PC-9 (cell line): ENCODE measurements at regions not wholly inside any gene's neighbourhood (a gene's known extent, or its start where the extent isn't known, plus 50 kb on each side); places are given as distances from the start of the nearest gene placed in this dataset.

Source experiments
- BruUV-seq: library from RNA; stranded (reverse); fragments of 400-500 nt; replicated peaks from 2 replicates; lab custom pipeline; 2021; lab: Mats Ljungman, UMichigan
- CTCF ChIA-PET: fragments of 300-600 bp; sonication (Branson Sonifier 250); formaldehyde crosslinking; loops from one replicate; lab custom pipeline; 2022; ENCODE audit warnings: antibody characterized with exemption; lab: Charles Lee
- POLR2A ChIA-PET: fragments of 300-600 bp; sonication (Branson Sonifier 250); formaldehyde crosslinking; loops from one replicate; lab custom pipeline; 2022; ENCODE audit warnings: antibody characterized with exemption; ENCODE audit not compliant: unreplicated experiment; lab: Charles Lee
- DNase-seq, 2 experiments: peaks; one replicate each; pipeline versions ENCODE4 v3.0.0 to v3.0.0-alpha.2; 2015 to 2022; ENCODE audit warnings: mixed read lengths in 1 of 2
- H2AFZ ChIP-seq: fragments of 200-600 bp; sonication (generic); 2 replicates; pipeline ENCODE4 v1.8.1; 2017; ENCODE audit warnings: antibody characterized with exemption
- H3F3A ChIP-seq: fragments of 200-600 bp; sonication (generic); 2 replicates; pipeline ENCODE4 v1.8.1; 2017; ENCODE audit warnings: antibody characterized with exemption, mild to moderate bottlenecking, low read depth; ENCODE audit not compliant: insufficient read depth
- H3K27ac ChIP-seq: fragments of 200-600 bp; sonication (generic); 2 replicates; pipeline ENCODE4 v1.6.1; 2016; ENCODE audit warnings: mixed run types
- H3K27me3 ChIP-seq: fragments of 200-600 bp; sonication (generic); 2 replicates; pipeline ENCODE4 v1.6.1; 2016; ENCODE audit warnings: low read depth, mixed run types; ENCODE audit not compliant: insufficient read depth
- H3K36me3 ChIP-seq: fragments of 200-600 bp; sonication (generic); 2 replicates; pipeline ENCODE4 v1.6.1; 2016; ENCODE audit warnings: low read depth, mixed run types
- H3K4me1 ChIP-seq: fragments of 200-600 bp; sonication (generic); replicated peaks from 2 replicates; pipeline ENCODE4 v1.6.1; 2016; ENCODE audit warnings: mixed run types; ENCODE audit not compliant: insufficient read depth
- H3K4me2 ChIP-seq: fragments of 200-600 bp; sonication (generic); 2 replicates; pipeline ENCODE4 v1.6.1; 2017; ENCODE audit warnings: mixed run types
- H3K4me3 ChIP-seq: fragments of 200-600 bp; sonication (generic); 2 replicates; pipeline ENCODE4 v1.6.1; 2016; ENCODE audit warnings: mixed run types
- H3K79me2 ChIP-seq: fragments of 200-600 bp; sonication (generic); 2 replicates; pipeline ENCODE4 v1.6.1; 2017; ENCODE audit warnings: low read depth, mixed run types
- H3K9me2 ChIP-seq: fragments of 200-600 bp; sonication (generic); 2 replicates; pipeline ENCODE4 v1.8.1; 2017; ENCODE audit warnings: mild to moderate bottlenecking; ENCODE audit not compliant: insufficient read depth
- H3K9me3 ChIP-seq: fragments of 200-600 bp; sonication (generic); 2 replicates; pipeline ENCODE4 v1.8.1; 2016; ENCODE audit warnings: low read depth; ENCODE audit not compliant: insufficient read depth
- H4K20me1 ChIP-seq: fragments of 200-600 bp; sonication (generic); 2 replicates; pipeline ENCODE4 v1.8.1; 2017; ENCODE audit not compliant: insufficient read depth
- EZH2 ChIP-seq: fragments of 200-600 bp; sonication (generic); IDR thresholded peaks from 2 replicates; pipeline ENCODE4 v1.8.0; 2017; ENCODE audit warnings: antibody characterized with exemption, low read depth
- intact Hi-C: fragments of 100-400 bp; cut with micrococcal nuclease; formaldehyde crosslinking; loops from one replicate; pipeline ENCODE4 v1.10.0; 2022; ENCODE audit not compliant: unreplicated experiment
- TF ChIP-seq, protein P1 (sequence below): fragments of 200-600 bp; sonication (generic); conservative IDR thresholded peaks from 2 replicates; pipeline ENCODE4 v1.6.1; 2017; ENCODE audit warnings: mixed run types, antibody characterized with exemption, mild to moderate bottlenecking, moderate library complexity

DNA sequence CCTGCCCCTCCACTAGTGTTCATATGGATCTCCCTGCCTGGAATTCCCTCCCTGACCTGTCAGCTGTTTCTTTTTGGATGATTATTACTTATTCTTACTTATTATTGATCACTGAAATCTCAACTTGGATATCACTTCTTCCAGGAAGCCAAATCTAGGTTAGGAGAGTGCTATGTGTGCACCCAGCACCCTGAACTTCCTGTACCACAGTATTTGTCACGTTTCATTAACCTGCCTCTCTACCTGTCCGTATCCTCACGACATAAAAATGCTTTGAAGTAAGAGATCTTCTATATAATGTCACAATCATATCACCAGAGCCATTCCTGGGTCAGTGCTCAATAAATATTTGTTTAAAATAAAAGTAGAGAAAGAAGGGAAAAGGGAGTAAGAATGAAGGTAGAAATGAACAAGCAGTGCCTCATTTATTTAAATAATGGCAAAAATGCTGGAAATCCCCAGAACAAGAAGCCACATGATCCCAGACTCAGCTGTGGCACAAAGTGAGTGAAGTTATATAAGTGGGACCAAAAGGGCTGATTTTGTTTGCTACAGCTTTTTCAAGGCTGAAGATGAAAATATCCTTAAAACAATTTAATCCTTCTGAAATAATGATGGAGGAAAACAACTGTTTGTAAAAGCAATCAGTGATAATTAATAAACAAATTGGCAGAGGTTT lies 88.0 kb upstream of the MANEA start:
- Histone ChIP-seq H3K79me2 (no peaks in the 10 kb centered on the region), H3K27me3 (no peaks in the 10 kb centered on the region), H4K20me1 (no peaks in the 10 kb centered on the region), H3K4me2 (no peak overlapping the region), H3K9me2 (no peaks in the 10 kb centered on the region), H3K36me3 (no peaks in the 10 kb centered on the region), H3K4me1 (no peaks in the 10 kb centered on the region), H3K9me3 (no peaks in the 10 kb centered on the region), H3F3A (no peaks in the 10 kb centered on the region), H2AFZ (peak overlapping the region; percentile 45), H3K27ac (no peak overlapping the region), H3K4me3 (no peak overlapping the region)
- CTCF ChIA-PET: no interaction called here
- TF ChIP-seq, protein P1, sequence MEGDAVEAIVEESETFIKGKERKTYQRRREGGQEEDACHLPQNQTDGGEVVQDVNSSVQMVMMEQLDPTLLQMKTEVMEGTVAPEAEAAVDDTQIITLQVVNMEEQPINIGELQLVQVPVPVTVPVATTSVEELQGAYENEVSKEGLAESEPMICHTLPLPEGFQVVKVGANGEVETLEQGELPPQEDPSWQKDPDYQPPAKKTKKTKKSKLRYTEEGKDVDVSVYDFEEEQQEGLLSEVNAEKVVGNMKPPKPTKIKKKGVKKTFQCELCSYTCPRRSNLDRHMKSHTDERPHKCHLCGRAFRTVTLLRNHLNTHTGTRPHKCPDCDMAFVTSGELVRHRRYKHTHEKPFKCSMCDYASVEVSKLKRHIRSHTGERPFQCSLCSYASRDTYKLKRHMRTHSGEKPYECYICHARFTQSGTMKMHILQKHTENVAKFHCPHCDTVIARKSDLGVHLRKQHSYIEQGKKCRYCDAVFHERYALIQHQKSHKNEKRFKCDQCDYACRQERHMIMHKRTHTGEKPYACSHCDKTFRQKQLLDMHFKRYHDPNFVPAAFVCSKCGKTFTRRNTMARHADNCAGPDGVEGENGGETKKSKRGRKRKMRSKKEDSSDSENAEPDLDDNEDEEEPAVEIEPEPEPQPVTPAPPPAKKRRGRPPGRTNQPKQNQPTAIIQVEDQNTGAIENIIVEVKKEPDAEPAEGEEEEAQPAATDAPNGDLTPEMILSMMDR: no peak
- TF ChIP-seq EZH2: no peak
- no TSS peak for BruUV-seq
- no peak for DNase-seq
- intact Hi-C loops: no loop called here
- POLR2A ChIA-PET: no interaction called here

DNA sequence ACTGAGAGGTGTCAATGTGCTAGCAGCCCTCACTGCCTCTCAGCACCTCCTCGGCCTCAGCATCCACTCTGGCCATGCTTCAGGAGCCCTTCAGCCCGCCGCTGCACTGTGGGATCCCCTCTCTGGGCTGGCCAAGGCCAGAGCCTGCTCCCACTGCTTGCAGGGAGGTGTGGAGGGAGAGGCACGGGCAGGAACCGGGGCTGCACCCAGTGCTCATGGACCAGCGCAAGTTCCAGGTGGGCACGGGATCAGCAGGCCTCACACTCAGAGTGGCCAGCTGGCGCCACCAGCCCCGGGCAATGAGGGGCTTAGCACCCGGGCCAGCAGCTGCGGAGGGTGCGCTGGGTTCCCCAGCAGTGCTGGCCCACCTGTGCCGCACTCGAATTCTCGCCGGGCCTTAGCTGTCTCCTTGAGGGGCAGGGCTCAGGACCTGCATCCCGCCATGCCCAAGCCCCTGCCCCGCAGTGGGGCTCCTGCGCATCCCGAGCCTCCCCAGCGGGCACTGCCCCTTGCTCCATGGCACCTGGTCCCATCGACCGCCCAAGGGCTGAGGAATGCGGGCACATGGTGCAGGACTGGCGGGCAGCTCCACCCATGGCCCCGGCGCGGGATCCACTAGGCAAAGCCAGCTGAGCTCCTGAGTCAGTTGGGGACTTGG lies 80.4 kb upstream of the MANEA start:
- Histone ChIP-seq H3K79me2 (no peaks in the 10 kb centered on the region), H2AFZ (no peak overlapping the region), H3K27ac (no peak overlapping the region), H3K9me3 (no peaks in the 10 kb centered on the region), H3K9me2 (no peaks in the 10 kb centered on the region), H4K20me1 (no peaks in the 10 kb centered on the region), H3K4me3 (no peak overlapping the region), H3F3A (no peaks in the 10 kb centered on the region), H3K36me3 (no peaks in the 10 kb centered on the region), H3K4me1 (no peaks in the 10 kb centered on the region), H3K4me2 (no peak overlapping the region), H3K27me3 (no peaks in the 10 kb centered on the region)
- intact Hi-C loops: no loop called here
- no TSS peak for BruUV-seq
- POLR2A ChIA-PET: no interaction called here
- DNase-seq: no peak
- TF ChIP-seq EZH2: no peak
- TF ChIP-seq, protein P1: no peak
- CTCF ChIA-PET: no interaction called here

DNA sequence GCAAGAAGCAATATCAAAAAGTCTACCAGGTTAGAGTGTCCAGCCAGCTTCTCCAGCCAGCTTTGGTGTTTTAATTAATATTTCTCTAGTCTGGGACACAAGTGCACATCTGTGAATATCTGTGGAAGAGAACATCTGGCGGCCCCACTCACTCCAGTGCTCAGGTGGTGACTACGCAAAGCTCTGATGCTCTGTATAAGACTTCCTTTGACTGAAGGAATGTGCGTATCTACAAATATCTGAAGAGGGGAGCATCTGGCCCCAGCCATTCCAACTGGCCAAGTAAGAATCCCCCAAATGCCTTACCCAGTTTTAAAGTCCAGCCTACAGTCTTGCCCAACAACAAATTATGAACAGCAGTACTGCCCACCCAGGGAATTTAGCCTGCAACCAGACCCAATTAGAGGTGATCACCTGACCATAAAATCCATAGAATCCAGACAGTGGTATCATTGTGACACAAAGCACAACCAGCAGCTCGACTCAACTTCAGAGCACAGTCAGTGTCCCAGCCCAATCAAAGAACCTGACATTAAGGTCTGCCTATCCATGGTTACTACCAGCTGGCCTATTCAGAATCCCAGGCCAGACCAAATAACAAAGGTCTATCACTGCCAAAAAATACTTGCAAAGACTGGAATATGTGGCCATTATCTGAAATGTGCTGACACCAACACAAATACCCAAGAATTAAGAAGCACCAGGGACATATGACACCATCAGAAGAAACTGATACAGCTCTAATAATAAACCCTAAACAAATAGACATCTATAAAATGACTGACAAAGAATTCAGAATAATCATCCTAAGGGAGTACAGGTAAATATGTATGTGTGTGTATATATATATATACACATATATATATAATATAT lies 76.1 kb upstream of the MANEA start:
- BruUV-seq: no TSS peak
- Histone ChIP-seq H4K20me1 (no peaks in the 10 kb centered on the region), H3K9me2 (no peaks in the 10 kb centered on the region), H3K9me3 (no peaks in the 10 kb centered on the region), H3K36me3 (no peaks in the 10 kb centered on the region), H3K4me3 (no peak overlapping the region), H3K79me2 (no peaks in the 10 kb centered on the region), H3K27ac (no peak overlapping the region), H3K4me1 (no peaks in the 10 kb centered on the region), H3K27me3 (no peaks in the 10 kb centered on the region), H2AFZ (no peak overlapping the region), H3F3A (no peaks in the 10 kb centered on the region), H3K4me2 (no peak overlapping the region)
- DNase-seq: no peak
- intact Hi-C loops: no loop called here
- ChIA-PET CTCF (no interaction called here), POLR2A (no interaction called here)
- no peak for TF ChIP-seq EZH2
- TF ChIP-seq, protein P1: no peak
